ENCODE measurements at regions not wholly inside any gene's neighbourhood (a gene's known extent, or its start where the extent isn't known, plus 50 kb on each side); places are given as distances from the start of the nearest gene placed in this dataset.

GRCh38 chr9:81072758-81073157 is 616.6 kb downstream of the TLE1 start:
- no peaks in the 10 kb centered on the region for H3K36me3 ChIP-seq (ENCODE audit: insufficient read depth, low read length)
- no peak for TF ChIP-seq CTCF (IDR thresholded peaks at IDR 0.05)
- Mint-ChIP-seq H3K9me3 (peaks cover 3% of the 10 kb centered on the region), H3K27me3 (no peaks in the 10 kb centered on the region), H3K27ac (no peak overlapping the region), H3K4me3 (no peak overlapping the region), H3K4me1 (ENCODE audit: low read depth) (no peaks in the 10 kb centered on the region), H3K36me3 (ENCODE audit: low read depth) (no peaks in the 10 kb centered on the region)
- no peaks in the 10 kb centered on the region for H3K4me1 ChIP-seq (ENCODE audit: insufficient read depth, low read length)
- peaks cover 0 to 11% of the 10 kb centered on the region in 2 experiments for H3K9me3 ChIP-seq (ENCODE audit: control insufficient read depth in 1 of 2, insufficient read depth in 1 of 2, low read length in 2 of 2)
- no peak for ATAC-seq (ENCODE audit: poor library complexity)
- ChIA-PET POLR2A (no interaction called here), CTCF (no interaction called here)
- DNase-seq: no peak
- no peak overlapping the region for H3K4me3 ChIP-seq (ENCODE audit: low read length)
- H3K27me3 ChIP-seq (ENCODE audit: control insufficient read depth in 1 of 2, insufficient read depth in 2 of 2, low read length in 2 of 2): no peaks in the 10 kb centered on the region
- intact Hi-C loops (cut with DNase I, micrococcal nuclease): no loop called here
- no peak overlapping the region for H3K27ac ChIP-seq (ENCODE audit: low read depth in 1 of 2, low read length in 2 of 2)

DNA sequence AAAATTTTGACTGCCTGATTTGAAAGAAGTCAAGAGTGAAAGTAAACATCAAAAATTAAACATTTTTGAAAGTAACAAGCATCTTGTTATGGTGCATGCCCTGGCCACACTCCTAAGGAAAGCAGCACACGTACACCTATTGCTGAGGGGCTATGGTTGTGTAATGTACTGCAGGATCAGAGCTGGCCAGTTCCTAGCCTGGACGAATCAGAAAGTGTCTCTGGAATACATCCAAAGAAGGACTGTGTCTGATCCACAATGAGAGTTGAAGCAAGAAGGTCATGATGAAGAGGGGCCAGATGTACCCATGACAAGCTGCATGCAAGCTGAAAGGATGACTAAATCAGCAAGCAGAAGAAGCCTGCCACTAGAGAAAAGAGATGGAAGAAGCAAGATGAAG is 618.2 kb downstream of the TLE1 start:
- H3K4me3 Mint-ChIP-seq: no peak overlapping the region
- ATAC-seq (ENCODE audit: poor library complexity): no peak
- peaks cover 1% of the 10 kb centered on the region for H3K9me3 Mint-ChIP-seq
- Histone ChIP-seq H3K27ac (ENCODE audit: low read depth in 1 of 2, low read length in 2 of 2) (no peak overlapping the region), H3K4me1 (ENCODE audit: insufficient read depth, low read length) (no peaks in the 10 kb centered on the region), H3K9me3 (ENCODE audit: control insufficient read depth in 1 of 2, insufficient read depth in 1 of 2, low read length in 2 of 2) (peaks cover 0 to 11% of the 10 kb centered on the region in 2 experiments), H3K27me3 (ENCODE audit: control insufficient read depth in 1 of 2, insufficient read depth in 2 of 2, low read length in 2 of 2) (no peaks in the 10 kb centered on the region), H3K36me3 (ENCODE audit: insufficient read depth, low read length) (no peaks in the 10 kb centered on the region), H3K4me3 (ENCODE audit: low read length) (no peak overlapping the region)
- POLR2A ChIA-PET: no interaction called here
- intact Hi-C loops (cut with DNase I, micrococcal nuclease): no loop called here
- no peak overlapping the region for H3K27ac Mint-ChIP-seq
- no peaks in the 10 kb centered on the region for H3K4me1 Mint-ChIP-seq (ENCODE audit: low read depth)
- H3K36me3 Mint-ChIP-seq (ENCODE audit: low read depth): no peaks in the 10 kb centered on the region
- no peak for TF ChIP-seq CTCF (IDR thresholded peaks at IDR 0.05)
- no peak for DNase-seq
- H3K27me3 Mint-ChIP-seq: no peaks in the 10 kb centered on the region
- CTCF ChIA-PET: no interaction called here

GRCh38 chr9:81070689-81071088 is 618.7 kb downstream of the TLE1 start:
- no peaks in the 10 kb centered on the region for H3K4me1 Mint-ChIP-seq (ENCODE audit: low read depth)
- no peaks in the 10 kb centered on the region for H3K36me3 Mint-ChIP-seq (ENCODE audit: low read depth)
- H3K9me3 Mint-ChIP-seq: peaks cover 5% of the 10 kb centered on the region
- Histone ChIP-seq H3K27ac (ENCODE audit: low read depth in 1 of 2, low read length in 2 of 2) (no peak overlapping the region), H3K27me3 (ENCODE audit: control insufficient read depth in 1 of 2, insufficient read depth in 2 of 2, low read length in 2 of 2) (no peaks in the 10 kb centered on the region), H3K36me3 (ENCODE audit: insufficient read depth, low read length) (no peaks in the 10 kb centered on the region), H3K4me3 (ENCODE audit: low read length) (no peak overlapping the region), H3K4me1 (ENCODE audit: insufficient read depth, low read length) (no peaks in the 10 kb centered on the region), H3K9me3 (ENCODE audit: control insufficient read depth in 1 of 2, insufficient read depth in 1 of 2, low read length in 2 of 2) (peaks cover 0 to 11% of the 10 kb centered on the region in 2 experiments)
- H3K27ac Mint-ChIP-seq: no peak overlapping the region
- DNase-seq (no peak), ATAC-seq (ENCODE audit: poor library complexity) (no peak)
- no peak for TF ChIP-seq CTCF (IDR thresholded peaks at IDR 0.05)
- ChIA-PET POLR2A (no interaction called here), CTCF (no interaction called here)
- intact Hi-C loops (cut with DNase I, micrococcal nuclease): no loop called here
- H3K4me3 Mint-ChIP-seq: no peak overlapping the region
- no peaks in the 10 kb centered on the region for H3K27me3 Mint-ChIP-seq

All from CD4-positive, alpha-beta T cell (primary cell).